Stomach smooth muscle (tissue), 2 donors: ENCODE measurements at regions not wholly inside any gene's neighbourhood (a gene's known extent, or its start where the extent isn't known, plus 50 kb on each side); places are given as distances from the start of the nearest gene placed in this dataset.

Experiments
- H3K27ac ChIP-seq: one replicate; pipeline ENCODE4 v1.7.0; 2013; ENCODE audit warnings: mild to moderate bottlenecking, low read length, inconsistent platforms
- H3K27me3 ChIP-seq, 2 donors: one replicate each; pipeline ENCODE4 v1.7.0; 2013; ENCODE audit warnings: low read length in 2 of 2; ENCODE audit not compliant: insufficient read depth in 2 of 2, control insufficient read depth in 1 of 2
- H3K36me3 ChIP-seq, 2 donors: one replicate each; pipeline ENCODE4 v1.7.0; 2013; ENCODE audit warnings: low read length in 2 of 2; ENCODE audit not compliant: control insufficient read depth in 2 of 2, insufficient read depth in 2 of 2
- H3K4me1 ChIP-seq: one replicate; pipeline ENCODE4 v1.7.0; 2013; ENCODE audit warnings: low read length; ENCODE audit not compliant: control insufficient read depth, insufficient read depth
- H3K4me3 ChIP-seq, 2 donors: one replicate each; pipeline ENCODE4 v1.7.0; 2013; ENCODE audit warnings: low read length in 2 of 2
- H3K9ac ChIP-seq, 2 donors: one replicate each; pipeline ENCODE4 v1.7.0; 2013; ENCODE audit warnings: low read length in 2 of 2, mild to moderate bottlenecking in 1 of 2
- H3K9me3 ChIP-seq, 2 donors: one replicate each; pipeline ENCODE4 v1.7.0; 2013; ENCODE audit warnings: low read length in 2 of 2; ENCODE audit not compliant: control insufficient read depth in 2 of 2
- donor health status: healthy.
- donor health status: Pancreatic carcinoma.

GRCh38 chr12:85679296-85679695 lies 156.9 kb downstream of the RASSF9 start:
- H3K36me3 ChIP-seq = no peaks in the 10 kb centered on the region
- H3K27ac ChIP-seq = no peak overlapping the region
- no peak overlapping the region for H3K9ac ChIP-seq
- H3K27me3 ChIP-seq = no peaks in the 10 kb centered on the region
- no peak overlapping the region for H3K4me3 ChIP-seq
- no peaks in the 10 kb centered on the region for H3K4me1 ChIP-seq
- no peaks in the 10 kb centered on the region for H3K9me3 ChIP-seq

GRCh38 chr12:85680881-85681280 lies 155.3 kb downstream of the RASSF9 start:
- Histone ChIP-seq H3K36me3 (no peaks in the 10 kb centered on the region), H3K4me3 (no peak overlapping the region), H3K9ac (no peak overlapping the region), H3K27ac (no peak overlapping the region), H3K4me1 (no peaks in the 10 kb centered on the region), H3K9me3 (no peaks in the 10 kb centered on the region), H3K27me3 (no peaks in the 10 kb centered on the region)

- H3K9me3 ChIP-seq = no peaks in the 10 kb centered on the region
- no peaks in the 10 kb centered on the region for H3K36me3 ChIP-seq
- H3K27me3 ChIP-seq = no peaks in the 10 kb centered on the region
- no peak overlapping the region for H3K4me3 ChIP-seq
- no peak overlapping the region for H3K27ac ChIP-seq
- H3K4me1 ChIP-seq = no peaks in the 10 kb centered on the region
- no peak overlapping the region for H3K9ac ChIP-seq
Observed at GRCh38 chr12:85681333-85681732, 154.9 kb downstream of the RASSF9 start.

- no peak overlapping the region for H3K27ac ChIP-seq
- no peak overlapping the region for H3K9ac ChIP-seq
- H3K27me3 ChIP-seq = no peaks in the 10 kb centered on the region
- no peaks in the 10 kb centered on the region for H3K4me1 ChIP-seq
- H3K36me3 ChIP-seq = no peaks in the 10 kb centered on the region
- H3K9me3 ChIP-seq = no peaks in the 10 kb centered on the region
- H3K4me3 ChIP-seq = no peak overlapping the region
Observed at GRCh38 chr12:85683051-85683450, 153.2 kb downstream of the RASSF9 start.

GRCh38 chr12:85688837-85689236 lies 147.4 kb downstream of the RASSF9 start:
- Histone ChIP-seq H3K27me3 (no peaks in the 10 kb centered on the region), H3K9ac (no peak overlapping the region), H3K36me3 (no peaks in the 10 kb centered on the region), H3K9me3 (no peaks in the 10 kb centered on the region), H3K4me3 (no peak overlapping the region), H3K4me1 (no peaks in the 10 kb centered on the region), H3K27ac (no peak overlapping the region)

GRCh38 chr12:85690146-85690545 lies 146.1 kb downstream of the RASSF9 start:
- no peaks in the 10 kb centered on the region for H3K4me1 ChIP-seq
- no peaks in the 10 kb centered on the region for H3K9me3 ChIP-seq
- no peaks in the 10 kb centered on the region for H3K27me3 ChIP-seq
- no peak overlapping the region for H3K27ac ChIP-seq
- no peaks in the 10 kb centered on the region for H3K36me3 ChIP-seq
- no peak overlapping the region for H3K9ac ChIP-seq
- no peak overlapping the region for H3K4me3 ChIP-seq

- no peaks in the 10 kb centered on the region for H3K27me3 ChIP-seq
- H3K4me1 ChIP-seq = no peaks in the 10 kb centered on the region
- H3K4me3 ChIP-seq = no peak overlapping the region
- no peaks in the 10 kb centered on the region for H3K36me3 ChIP-seq
- no peaks in the 10 kb centered on the region for H3K9me3 ChIP-seq
- no peak overlapping the region for H3K9ac ChIP-seq
- no peak overlapping the region for H3K27ac ChIP-seq
Observed at GRCh38 chr12:85693093-85693665, 143.0 kb downstream of the RASSF9 start.

GRCh38 chr12:85695097-85695715 lies 141.0 kb downstream of the RASSF9 start:
- Histone ChIP-seq H3K4me3 (no peak overlapping the region), H3K27ac (no peak overlapping the region), H3K9me3 (no peaks in the 10 kb centered on the region)

GRCh38 chr12:85697003-85697402 lies 139.2 kb downstream of the RASSF9 start:
- no peak overlapping the region for H3K27ac ChIP-seq
- no peaks in the 10 kb centered on the region for H3K9me3 ChIP-seq
- H3K4me1 ChIP-seq = no peaks in the 10 kb centered on the region
- H3K9ac ChIP-seq = no peak overlapping the region
- H3K36me3 ChIP-seq = no peaks in the 10 kb centered on the region
- H3K27me3 ChIP-seq = no peaks in the 10 kb centered on the region
- H3K4me3 ChIP-seq = no peak overlapping the region

More at GRCh38 chr12:85695097-85695715, 141.0 kb downstream of the RASSF9 start:
- no peaks in the 10 kb centered on the region for H3K36me3 ChIP-seq
- no peaks in the 10 kb centered on the region for H3K4me1 ChIP-seq
- no peak overlapping the region for H3K9ac ChIP-seq
- no peaks in the 10 kb centered on the region for H3K27me3 ChIP-seq

GRCh38 chr12:85698937-85699336 lies 137.3 kb downstream of the RASSF9 start:
- H3K9ac ChIP-seq = no peak overlapping the region
- H3K36me3 ChIP-seq = no peaks in the 10 kb centered on the region
- H3K27me3 ChIP-seq = no peaks in the 10 kb centered on the region
- no peaks in the 10 kb centered on the region for H3K4me1 ChIP-seq
- H3K9me3 ChIP-seq = no peaks in the 10 kb centered on the region
- H3K27ac ChIP-seq = no peak overlapping the region
- H3K4me3 ChIP-seq = no peak overlapping the region

- Histone ChIP-seq H3K27me3 (no peaks in the 10 kb centered on the region), H3K36me3 (no peaks in the 10 kb centered on the region), H3K9ac (no peak overlapping the region), H3K4me1 (no peaks in the 10 kb centered on the region), H3K9me3 (no peaks in the 10 kb centered on the region), H3K4me3 (no peak overlapping the region), H3K27ac (no peak overlapping the region)
Observed at GRCh38 chr12:85708775-85709174, 127.4 kb downstream of the RASSF9 start.
